Omental fat pad (tissue), 3 donors: ENCODE measurements at regions not wholly inside any gene's neighbourhood (a gene's known extent, or its start where the extent isn't known, plus 50 kb on each side); places are given as distances from the start of the nearest gene placed in this dataset.

ENCODE experiments used
- ATAC-seq: fragments of 150-250 bp; one replicate; pipeline ENCODE4 v1.9.1; 2016; ENCODE audit warnings: mild to moderate bottlenecking, moderate library complexity; ENCODE audit not compliant: low FRiP score
- DNase-seq: peaks from one replicate; pipeline ENCODE4 v3.0.0-alpha.2; 2019; ENCODE audit warnings: low spot score
- TF ChIP-seq, protein P1 (sequence below), 3 donors: fragments of 450-650 bp; IDR thresholded peaks; one replicate each; pipeline ENCODE4 v1.5.1; 2016 to 2017; ENCODE audit warnings: antibody characterized with exemption in 3 of 3, mild to moderate bottlenecking in 3 of 3, moderate library complexity in 2 of 3

DNA sequence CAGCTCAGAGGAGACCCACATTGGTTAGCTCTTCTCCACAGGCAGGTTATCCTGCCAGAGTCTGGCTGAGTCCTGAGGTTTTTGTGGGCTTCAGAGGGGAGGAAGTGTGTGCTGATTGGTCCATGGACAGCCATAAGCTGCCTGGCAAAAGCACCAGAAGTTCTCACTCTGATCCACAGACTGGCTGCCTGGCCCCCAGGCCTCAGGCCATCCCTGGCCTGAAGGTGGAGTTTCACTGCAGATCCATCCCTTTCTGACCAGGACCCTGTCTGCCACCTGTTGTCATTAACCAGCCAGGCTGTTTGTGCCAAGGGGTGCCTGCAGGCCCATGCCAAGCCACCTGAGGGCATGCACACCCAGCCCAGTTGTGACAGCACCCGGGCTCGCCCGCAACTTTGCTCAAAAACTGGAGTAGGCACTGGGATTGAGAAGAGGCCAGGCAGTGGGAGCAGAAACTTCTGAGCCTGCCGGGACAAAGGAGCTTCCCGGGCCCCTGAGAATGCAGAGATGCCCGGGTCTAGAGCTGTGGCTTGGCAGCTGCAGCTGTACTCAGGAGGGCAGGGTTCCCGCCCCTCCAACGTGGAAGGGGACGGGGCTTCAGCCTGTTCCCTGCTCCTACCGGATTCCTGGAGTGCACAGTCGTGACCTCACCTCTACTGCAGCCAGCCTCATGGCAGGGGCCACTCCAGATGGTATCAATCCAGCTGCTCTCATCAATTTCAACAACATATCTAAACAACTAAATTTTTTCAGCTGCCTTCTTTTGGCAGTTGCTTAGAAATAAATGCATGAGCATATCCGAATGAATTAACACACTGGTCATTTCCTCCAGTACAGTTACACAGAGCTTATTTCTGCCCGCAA lies 1277.3 kb downstream of the SLC16A7 start:
- DNase-seq (no peak), ATAC-seq (no peak)

DNA sequence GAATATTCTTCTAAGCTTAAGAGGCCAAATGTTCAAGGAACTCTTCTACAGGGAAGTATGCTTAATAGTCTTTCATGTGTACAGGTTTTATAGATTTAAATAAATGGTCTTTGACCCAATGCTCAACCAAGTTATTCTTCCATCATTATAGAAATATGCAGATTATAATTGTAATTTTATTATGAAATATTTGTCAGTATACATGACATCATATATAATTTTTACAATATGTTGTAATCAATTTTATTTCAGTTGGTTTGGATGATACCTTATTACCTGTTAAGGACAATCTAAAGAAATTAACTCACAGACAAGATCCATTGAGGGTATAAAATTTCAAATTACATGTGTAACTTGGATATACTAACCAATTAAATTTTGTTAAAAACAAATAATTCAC lies 1278.3 kb downstream of the SLC16A7 start:
- no peak for DNase-seq
- no peak for ATAC-seq
- TF ChIP-seq, protein P1, sequence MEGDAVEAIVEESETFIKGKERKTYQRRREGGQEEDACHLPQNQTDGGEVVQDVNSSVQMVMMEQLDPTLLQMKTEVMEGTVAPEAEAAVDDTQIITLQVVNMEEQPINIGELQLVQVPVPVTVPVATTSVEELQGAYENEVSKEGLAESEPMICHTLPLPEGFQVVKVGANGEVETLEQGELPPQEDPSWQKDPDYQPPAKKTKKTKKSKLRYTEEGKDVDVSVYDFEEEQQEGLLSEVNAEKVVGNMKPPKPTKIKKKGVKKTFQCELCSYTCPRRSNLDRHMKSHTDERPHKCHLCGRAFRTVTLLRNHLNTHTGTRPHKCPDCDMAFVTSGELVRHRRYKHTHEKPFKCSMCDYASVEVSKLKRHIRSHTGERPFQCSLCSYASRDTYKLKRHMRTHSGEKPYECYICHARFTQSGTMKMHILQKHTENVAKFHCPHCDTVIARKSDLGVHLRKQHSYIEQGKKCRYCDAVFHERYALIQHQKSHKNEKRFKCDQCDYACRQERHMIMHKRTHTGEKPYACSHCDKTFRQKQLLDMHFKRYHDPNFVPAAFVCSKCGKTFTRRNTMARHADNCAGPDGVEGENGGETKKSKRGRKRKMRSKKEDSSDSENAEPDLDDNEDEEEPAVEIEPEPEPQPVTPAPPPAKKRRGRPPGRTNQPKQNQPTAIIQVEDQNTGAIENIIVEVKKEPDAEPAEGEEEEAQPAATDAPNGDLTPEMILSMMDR (IDR thresholded peaks at IDR 0.05): no peak

More for the DNA sequence above, 1277.3 kb downstream of the SLC16A7 start:
- TF ChIP-seq, protein P1 (IDR thresholded peaks at IDR 0.05): no peak

DNA sequence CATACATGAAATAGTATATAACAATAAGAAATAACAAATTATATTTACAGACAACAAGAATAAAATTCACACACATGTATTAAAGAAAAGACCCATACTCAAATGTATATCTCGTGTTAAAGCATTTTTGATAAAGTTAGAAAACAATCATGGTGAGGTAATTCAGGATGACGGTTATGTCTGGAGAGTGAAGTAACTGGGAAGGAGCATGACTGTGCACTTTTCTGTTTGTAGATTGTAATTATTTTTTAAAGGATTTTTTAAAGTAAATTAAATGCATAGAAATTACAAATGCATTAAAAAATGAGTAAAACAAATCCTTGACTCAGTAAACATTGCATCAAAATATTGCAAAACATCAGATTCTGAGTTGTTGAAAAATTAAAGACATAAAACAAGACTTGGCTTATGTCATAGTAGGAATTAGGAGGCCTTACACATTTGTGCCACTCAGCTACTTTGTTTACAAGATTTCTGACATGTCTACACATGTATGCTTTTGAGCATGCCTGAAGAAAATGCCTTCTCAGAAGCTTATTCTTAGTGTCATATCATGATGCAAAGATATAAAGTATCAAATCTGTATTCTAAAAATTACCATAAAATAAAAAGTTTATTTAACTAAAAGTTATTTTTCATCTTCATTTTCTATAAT lies 1325.1 kb downstream of the SLC16A7 start:
- ATAC-seq (no peak), DNase-seq (no peak)
- TF ChIP-seq, protein P1 (IDR thresholded peaks at IDR 0.05): no peak

DNA sequence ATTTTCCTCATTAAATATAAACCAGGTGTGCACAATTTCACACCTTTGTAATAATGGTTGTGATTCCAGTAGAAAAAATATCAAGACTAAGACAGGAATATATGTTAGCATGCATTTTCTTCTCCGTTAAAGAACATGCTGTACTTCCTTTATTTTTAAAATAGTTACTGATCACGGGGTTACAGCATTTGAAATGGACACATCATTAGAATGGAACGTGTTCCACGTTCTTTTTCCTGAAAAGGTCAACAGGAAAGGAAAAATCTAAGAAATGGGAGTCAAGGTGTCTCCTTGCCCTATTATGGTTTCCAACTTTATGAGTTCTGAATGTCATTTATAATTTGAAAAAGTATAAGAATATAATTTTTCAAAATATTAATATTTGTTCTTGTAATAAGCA lies 1325.7 kb downstream of the SLC16A7 start:
- DNase-seq: no peak
- TF ChIP-seq, protein P1 (IDR thresholded peaks at IDR 0.05): no peak
- no peak for ATAC-seq

DNA sequence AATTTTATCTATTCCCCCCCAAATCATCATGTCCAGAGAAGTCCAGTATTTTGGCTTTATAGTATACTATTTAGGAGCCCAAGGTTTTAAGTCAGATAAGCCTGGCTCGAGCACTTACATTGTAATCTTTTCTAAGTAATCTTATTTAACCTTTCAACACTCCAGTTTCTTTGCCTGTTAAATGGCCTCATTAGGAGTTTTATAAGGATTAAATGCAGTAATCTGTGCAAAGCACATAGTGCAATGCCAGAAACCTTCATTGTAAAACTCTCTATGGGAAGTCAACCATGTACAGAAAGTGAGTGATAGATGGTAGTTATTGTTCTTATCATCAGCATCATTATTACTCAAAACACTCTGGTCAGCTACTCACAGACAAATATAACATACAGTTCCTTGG lies 1330.4 kb downstream of the SLC16A7 start:
- TF ChIP-seq, protein P1 (IDR thresholded peaks at IDR 0.05): no peak
- ATAC-seq: no peak
- DNase-seq: no peak

DNA sequence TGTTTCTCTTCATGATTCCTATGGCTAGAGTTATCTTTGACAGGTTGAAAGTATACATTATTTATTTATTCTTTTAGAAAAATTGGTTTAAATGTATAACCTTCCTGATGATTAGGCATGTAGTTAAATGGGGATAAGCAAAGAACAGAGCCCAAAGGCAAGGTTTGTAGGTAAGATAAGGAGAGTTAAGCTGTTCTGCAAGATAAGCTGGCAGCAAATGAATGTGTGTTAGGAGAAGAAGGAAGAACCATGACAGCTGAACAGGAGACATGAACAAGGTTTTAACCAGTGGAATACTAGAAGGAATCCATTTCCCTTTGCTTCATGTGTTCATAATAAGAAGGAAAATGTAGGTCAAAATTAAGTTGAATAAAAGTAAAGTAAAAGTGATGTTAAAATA lies 1330.1 kb upstream of the USP15 start:
- ATAC-seq (no peak), DNase-seq (no peak)
- TF ChIP-seq, protein P1 (IDR thresholded peaks at IDR 0.05): no peak
